Embryonic facial prominence (tissue), 1 donor: ENCODE measurements at regions not wholly inside any gene's neighbourhood (a gene's known extent, or its start where the extent isn't known, plus 50 kb on each side); places are given as distances from the start of the nearest gene placed in this dataset.

ENCODE experiments used
- DNase-seq: peaks from one replicate; pipeline ENCODE4 v3.0.0-alpha.2; 2016; ENCODE audit errors: extremely low spot score

- no peak for DNase-seq
Observed at GRCh38 chr12:75728826-75729225, 217.4 kb upstream of the KRR1 start.

GRCh38 chr12:75727577-75727976, 216.2 kb upstream of the KRR1 start:
- no peak for DNase-seq

DNA sequence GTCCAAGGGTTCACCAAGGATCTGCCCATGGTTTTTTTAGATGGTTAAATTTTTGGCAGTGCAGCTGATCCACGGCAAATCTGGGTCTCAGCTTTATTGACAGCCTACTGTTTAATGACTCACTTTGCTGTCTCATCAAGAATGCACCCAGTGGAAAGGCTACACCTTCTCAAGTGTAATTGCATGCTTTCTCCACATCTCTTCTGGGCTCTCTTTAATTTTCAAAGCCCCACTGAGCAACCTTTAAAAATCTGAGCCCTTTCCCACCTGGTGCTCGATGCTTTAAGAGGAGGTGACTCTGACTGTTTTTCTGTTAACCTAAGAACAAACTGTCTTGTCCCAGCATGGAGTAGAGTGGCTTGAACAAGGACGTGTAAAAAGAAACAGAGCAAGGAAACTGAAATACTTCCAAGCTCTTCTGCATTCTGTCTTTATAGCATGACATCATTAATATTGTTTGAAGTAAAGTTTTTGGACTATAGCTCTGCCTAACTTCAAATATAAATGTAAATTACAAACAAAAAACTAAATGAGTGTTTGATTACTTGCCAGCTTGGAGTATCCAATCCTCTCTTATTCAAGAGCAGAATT, 214.2 kb upstream of the KRR1 start:
- no peak for DNase-seq

GRCh38 chr12:75724928-75725312, 213.5 kb upstream of the KRR1 start:
- peak; percentile 49 for DNase-seq

DNA sequence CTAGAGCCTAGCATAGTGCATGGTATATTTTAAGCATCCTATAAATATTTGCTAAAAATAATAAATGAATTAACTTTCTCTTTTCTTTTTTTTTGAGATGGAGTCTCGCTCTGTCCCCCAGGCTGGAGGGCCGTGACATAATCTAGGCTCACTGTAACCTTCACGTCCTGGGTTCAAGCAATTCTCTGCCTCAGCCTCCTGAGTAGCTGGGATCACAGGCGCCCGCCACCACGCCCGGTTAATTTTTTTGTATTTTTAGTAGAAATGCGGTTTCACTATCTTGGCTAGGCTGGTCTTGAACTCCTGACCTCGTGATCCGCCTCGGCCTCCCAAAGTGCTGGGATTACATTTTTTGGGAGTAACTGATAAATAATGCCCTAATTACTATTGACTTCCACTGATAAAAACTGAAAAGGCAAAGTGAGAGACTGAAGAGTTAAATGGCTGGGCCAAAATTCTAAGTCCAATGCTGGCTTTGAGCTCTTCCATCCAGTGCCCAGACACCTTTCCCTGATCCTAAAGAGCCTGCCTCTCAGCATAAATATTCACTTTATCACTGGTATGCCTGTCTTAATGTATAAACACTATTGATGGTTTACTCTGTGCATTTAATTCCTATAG, 213.0 kb upstream of the KRR1 start:
- no peak for DNase-seq

DNA sequence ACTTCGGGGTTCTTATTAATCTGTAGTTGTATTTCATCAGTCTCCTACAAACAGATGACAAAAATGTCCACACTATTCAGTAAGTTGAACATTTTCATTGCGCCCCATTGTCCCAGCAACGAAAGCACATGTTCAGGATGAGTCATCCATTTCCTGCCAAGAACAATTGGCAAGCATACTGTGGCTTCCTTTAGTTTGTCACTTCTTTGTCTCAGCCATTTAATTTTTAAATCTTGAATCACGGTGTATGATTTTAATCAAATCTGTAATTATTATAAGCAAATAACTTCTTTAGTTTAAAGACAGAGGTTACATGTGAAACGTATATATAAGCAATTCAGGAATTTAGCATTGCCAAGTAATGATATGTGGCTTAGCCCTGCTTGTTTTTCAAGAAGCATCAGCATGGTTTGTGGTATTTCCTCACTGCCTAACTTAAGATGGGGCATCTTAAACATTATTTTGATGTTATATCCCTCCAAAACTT, 211.3 kb upstream of the KRR1 start:
- DNase-seq = peak; percentile 40

DNA sequence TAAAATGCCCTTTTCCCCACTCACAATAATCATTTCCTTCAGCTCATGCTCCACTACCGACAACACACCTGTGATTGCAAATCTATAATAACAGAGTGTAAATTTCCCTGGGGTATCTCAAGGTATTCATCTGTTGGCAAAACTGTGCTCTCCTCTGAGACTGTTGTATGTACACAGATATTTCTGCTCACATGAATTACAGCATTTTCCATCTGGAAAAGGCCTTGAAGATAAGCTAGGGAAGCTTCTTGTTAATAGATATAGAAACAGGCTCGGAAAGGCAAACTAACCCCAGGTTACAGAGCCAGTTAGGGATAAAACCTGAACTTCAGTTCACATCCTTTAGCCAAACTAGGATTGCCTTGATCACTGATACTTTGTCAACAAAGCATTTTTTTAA, 210.4 kb upstream of the KRR1 start:
- no peak for DNase-seq

- no peak for DNase-seq
Observed at GRCh38 chr12:75720812-75721641, 209.6 kb upstream of the KRR1 start.

GRCh38 chr12:75717902-75718301, 206.5 kb upstream of the KRR1 start:
- DNase-seq = no peak

- no peak for DNase-seq
Observed at GRCh38 chr12:75716291-75717025, 205.0 kb upstream of the KRR1 start.

DNA sequence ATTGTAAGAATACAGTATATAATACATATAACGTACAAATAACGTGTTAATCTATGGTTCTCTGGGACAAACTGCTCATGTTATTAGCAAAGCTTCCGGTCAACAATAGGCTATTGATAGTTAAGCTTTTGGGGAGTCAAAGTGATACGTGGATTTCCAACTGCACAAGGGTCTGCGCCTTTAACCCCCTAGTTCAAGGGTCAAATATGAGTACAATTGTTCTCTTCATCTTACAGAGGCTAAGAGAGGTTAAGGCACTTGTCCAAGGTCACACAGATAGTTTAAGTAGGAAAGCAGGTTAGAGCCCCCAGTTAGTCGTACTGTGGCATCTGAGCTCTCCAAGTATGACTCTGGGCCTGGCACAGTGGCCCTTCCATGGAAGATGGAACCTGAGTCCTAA, 204.3 kb upstream of the KRR1 start:
- no peak for DNase-seq

DNA sequence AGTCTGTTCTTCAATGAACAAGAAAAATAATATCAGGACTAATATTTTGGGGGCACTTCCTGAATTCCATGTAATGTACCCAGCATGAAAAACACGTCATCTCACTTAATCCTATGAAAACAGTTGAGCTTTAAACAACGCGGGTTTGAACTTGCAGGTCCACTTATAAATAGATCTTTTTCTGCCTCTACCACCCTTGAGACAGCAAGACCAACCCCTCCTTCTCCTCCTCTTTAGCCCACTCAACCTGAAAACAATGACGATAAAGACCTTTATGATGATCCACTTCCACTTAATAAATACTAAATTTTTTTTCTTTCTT, 203.9 kb upstream of the KRR1 start:
- DNase-seq = no peak

DNA sequence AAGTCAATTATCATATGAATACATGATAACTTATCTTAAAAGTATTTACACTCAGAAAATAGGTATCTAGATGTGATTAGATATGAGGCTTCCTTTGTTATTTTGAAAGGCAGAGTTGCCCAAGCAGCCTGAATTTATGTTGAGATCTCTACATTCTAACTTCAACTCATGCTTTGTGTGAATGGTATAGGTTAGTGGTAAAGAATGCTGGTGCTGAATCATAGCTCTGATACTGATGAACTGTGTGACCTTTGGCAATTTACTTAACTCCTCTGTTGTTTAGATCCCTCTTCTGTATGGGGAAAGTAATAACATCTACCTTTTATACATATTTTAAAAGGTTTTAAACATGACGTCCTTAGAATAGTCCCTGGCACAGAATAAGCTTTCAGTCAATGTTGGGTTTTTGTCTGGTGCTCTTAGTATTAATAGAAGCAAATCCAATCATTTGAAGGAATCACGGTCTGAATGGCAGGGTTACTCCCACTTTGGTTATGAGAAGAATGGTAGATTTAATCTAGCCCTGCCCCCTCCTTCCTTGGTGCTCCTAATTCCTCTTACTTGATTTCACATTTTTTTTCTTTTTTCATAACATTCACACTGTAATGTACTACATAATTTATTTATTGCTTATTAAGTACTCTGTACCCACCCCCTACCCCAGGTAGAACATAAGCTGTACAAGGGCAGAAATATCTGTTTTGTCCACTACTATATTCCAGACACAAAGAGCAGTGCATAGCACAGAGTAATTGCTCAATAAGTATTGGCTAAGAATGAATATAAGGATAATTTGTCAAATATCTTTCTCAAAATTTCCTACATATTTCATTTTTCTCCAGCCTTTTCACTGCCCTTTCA, 203.3 kb upstream of the KRR1 start:
- no peak for DNase-seq

GRCh38 chr12:75713434-75713833, 202.0 kb upstream of the KRR1 start:
- DNase-seq = no peak

GRCh38 chr12:75712223-75712622, 200.8 kb upstream of the KRR1 start:
- no peak for DNase-seq

DNA sequence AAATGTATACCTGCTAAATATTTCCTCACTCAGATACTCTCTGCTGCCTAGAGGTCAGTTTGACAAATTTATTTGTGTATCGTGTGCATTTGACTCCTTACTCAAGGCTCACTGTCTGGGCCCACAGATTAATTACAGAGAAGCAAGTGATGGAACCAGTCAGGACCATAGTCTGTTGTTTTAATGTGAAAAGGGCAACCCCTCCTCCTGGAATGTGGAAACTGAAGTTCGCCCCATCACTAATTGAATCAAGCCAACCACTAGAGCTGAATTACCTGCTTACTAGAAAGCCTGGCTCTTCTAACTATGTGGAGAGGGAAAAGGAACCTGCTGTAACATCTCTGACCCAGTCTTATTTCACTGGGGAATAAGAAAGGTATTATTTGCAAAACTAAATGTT, 199.9 kb upstream of the KRR1 start:
- DNase-seq = no peak

DNA sequence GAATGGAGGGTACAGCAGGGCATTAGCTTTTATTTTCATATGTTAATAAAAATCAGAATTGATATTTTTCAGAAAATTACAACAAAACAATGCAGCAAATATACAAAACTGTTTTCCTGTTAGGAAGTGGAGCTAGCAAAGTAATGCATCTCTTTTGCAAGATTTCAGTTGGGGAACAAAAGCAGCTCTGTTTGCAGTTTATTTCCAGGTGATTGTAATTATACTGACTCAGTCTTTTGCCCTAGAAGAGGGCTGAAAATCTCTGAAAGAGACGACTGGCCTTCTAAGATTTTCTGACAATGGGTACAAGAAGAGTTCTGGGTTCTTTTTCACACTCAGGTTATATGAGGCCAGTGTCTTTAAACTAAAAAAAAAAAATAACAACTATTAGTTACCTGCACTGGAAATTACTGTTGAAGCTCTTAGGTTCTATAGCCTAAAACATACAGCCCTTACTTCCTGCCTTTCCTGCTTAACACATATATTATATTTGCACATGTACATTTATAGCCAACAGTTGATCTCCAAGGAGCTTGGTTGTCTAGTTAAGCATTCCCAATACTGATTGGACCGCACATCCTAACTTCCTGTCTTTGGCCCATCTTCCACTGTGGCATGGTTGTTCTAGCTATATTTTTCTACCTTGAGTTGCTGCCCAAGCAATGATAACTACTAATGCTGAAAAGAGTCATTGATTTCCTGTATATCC, 199.1 kb upstream of the KRR1 start:
- DNase-seq = no peak

DNA sequence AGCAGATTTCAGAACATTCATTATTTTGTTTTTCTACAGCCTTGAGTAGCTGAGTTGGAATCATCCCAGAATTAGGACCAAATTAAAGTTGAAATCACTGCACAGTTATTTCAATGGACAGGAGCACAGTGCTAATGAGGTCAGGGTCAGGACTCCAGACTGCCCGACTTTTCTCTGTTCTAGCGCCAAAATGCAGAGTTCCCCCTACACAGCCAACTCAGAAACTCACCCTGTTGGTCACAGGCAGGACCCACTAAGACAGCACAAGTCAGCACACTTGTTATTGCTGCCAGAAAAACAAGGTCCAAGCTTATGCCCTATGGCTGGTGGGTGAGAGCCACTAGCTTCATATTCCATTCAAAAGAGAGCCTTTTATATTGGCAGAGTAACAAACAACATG, 198.1 kb upstream of the KRR1 start:
- no peak for DNase-seq

GRCh38 chr12:75708802-75709201, 197.4 kb upstream of the KRR1 start:
- DNase-seq = no peak

DNA sequence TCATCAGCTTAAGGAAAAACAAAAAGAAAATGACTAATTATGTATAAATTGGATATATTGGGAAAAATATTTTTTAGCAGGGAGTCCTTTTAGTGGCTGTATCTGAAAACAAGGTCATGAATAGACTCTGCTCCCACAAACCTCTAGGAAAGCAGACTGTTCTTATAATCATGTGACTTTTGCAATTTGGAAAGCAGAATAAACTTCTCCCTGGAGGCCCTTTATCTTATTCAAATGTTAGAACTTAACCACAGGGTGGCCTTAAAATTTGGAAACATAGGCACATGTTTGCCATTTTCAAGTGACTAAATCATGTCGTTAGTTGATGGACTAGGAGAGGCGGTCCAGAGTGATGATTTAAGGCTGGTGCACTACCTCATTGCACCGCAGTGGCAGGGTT, 196.6 kb upstream of the KRR1 start:
- DNase-seq = no peak
